ENCODE measurements at regions not wholly inside any gene's neighbourhood (a gene's known extent, or its start where the extent isn't known, plus 50 kb on each side); places are given as distances from the start of the nearest gene placed in this dataset.

GRCh38 chr10:78912361-78913218 lies 156.2 kb upstream of the ZMIZ1 start:
- no peak for TF ChIP-seq CTCF (IDR thresholded peaks at IDR 0.05)
- DNase-seq (ENCODE audit: low spot score): no peak
- Histone ChIP-seq H3K4me3 (no peak overlapping the region), H3K27ac (no peak overlapping the region)

DNA sequence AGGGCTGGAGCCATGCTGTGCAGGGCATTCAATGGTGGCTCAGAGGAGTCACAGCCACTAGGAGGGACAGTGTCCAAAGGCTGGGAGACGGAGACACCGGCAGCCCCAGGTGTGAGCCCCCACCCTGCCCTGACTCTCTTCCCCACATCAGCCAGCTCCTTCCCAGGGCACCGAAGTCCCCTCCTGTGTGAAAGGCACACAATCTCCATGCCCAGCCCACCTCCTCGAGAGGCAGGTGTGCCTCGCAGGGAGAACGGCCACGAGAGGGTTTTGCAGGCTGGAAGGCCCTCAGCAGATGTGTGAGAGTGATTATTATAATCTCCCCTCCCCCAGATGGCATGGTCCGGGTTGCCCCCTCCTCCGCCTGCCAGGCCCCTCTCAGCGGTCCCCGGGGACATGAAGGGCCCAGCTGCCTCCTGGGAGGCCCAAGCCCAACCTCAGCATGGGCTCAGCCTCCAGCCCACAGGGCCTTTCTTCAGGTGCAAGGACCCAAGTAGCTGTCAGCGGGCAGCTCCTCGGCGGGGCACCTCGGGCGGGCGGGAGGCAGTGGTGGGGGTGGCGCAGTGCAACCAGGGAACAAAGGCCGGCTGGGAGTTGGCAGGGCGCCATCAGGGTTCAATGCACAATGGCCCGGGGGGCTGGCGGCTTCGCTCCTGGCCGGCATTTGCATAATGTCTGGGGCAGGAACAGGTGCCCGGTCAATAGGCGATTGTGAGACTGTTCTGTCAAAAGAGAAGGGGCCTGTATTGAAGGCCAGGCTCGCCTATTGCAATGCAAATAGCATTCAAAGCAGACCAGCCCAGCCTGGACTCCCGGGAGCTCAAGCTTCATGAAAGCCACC lies 155.3 kb upstream of the ZMIZ1 start:
- DNase-seq (ENCODE audit: low spot score): no peak
- no peak for TF ChIP-seq CTCF (IDR thresholded peaks at IDR 0.05)
- H3K4me3 ChIP-seq: no peak overlapping the region
- H3K27ac ChIP-seq: no peak overlapping the region

DNA sequence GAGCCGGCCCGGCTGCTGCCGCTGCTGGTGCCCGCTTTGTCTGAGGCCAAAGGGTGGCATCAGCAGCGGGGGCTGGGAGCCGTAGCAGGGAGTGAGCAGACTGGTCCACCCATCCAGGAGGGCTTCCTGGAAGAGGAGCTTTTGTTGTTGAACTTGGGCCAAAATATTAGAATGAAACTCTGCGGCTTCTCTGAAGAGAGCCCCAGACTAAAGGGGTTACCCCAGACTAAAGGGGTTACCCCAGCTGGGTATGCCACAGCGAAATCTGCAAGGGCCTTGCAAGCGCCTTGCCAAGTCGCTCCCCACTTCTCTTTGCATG lies 154.7 kb upstream of the ZMIZ1 start:
- no peak for DNase-seq (ENCODE audit: low spot score)
- Histone ChIP-seq H3K27ac (no peak overlapping the region), H3K4me3 (no peak overlapping the region)
- TF ChIP-seq CTCF (IDR thresholded peaks at IDR 0.05): no peak

- TF ChIP-seq CTCF (IDR thresholded peaks at IDR 0.05): no peak
- DNase-seq (ENCODE audit: low spot score): no peak
- no peak overlapping the region for H3K27ac ChIP-seq
- H3K4me3 ChIP-seq: no peak overlapping the region
These were observed 154.1 kb upstream of the ZMIZ1 start for GRCh38 chr10:78914502-78915189.

DNA sequence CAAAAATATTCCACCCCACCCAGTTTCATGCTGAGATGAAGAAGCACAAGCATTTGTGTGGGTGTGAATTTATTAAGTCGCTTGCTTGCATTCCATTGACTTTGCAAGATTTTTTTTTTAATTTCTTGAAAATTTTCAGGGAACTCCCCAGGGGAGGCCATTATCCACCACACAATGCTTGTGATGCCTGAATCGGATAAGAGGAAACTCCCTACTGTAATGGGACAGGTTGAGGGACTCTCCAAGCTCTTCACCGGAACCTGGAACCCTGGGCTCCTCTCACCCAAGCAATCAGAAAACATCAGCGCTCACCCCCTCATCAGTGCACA lies 153.6 kb upstream of the ZMIZ1 start:
- DNase-seq (ENCODE audit: low spot score): no peak
- Histone ChIP-seq H3K27ac (no peak overlapping the region), H3K4me3 (no peak overlapping the region)
- TF ChIP-seq CTCF (IDR thresholded peaks at IDR 0.05): no peak

GRCh38 chr10:78916227-78916626 lies 152.5 kb upstream of the ZMIZ1 start:
- H3K27ac ChIP-seq: no peak overlapping the region
- no peak for TF ChIP-seq CTCF (IDR thresholded peaks at IDR 0.05)
- DNase-seq (ENCODE audit: low spot score): no peak
- H3K4me3 ChIP-seq: no peak overlapping the region

Measured in coronary artery (tissue), 2 donors.